ENCODE measurements at regions not wholly inside any gene's neighbourhood (a gene's known extent, or its start where the extent isn't known, plus 50 kb on each side); places are given as distances from the start of the nearest gene placed in this dataset.
"Not testable (repeated sequence)": the region's sequence is repeated elsewhere in the genome, so short reads cannot be mapped to it uniquely, and the experiment has no call there.

DNA sequence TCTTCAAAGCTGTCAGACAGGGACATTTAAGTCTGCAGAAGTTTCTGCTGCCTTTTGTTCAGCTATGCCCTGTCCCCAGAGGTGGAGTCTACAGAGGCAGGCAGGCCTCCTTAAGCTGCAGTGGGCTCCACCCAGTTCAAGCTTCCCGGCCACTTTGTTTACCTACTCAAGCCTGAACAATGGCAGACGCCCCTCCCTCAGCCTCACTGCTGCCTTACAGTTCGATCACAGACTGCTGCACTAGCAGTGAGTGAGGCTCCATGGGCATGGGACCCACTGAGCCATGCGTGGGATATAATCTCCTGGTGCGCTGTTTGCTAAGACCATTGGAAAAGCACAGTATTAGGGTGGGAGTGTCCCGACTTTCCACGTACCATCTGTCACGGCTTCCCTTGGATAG lies 585.9 kb upstream of the HS3ST5 start:
- not testable (repeated sequence) for TF ChIP-seq CTCF, POLR2A, EP300 (IDR thresholded peaks at IDR 0.05)
